NK-92 treated with Interleukin-12 subunit alpha and Interleukin-12 subunit beta, amount 100 ng/mL, for 24 hours (cell line): ENCODE measurements at regions not wholly inside any gene's neighbourhood (a gene's known extent, or its start where the extent isn't known, plus 50 kb on each side); places are given as distances from the start of the nearest gene placed in this dataset.
"Not testable (repeated sequence)": the region's sequence is repeated elsewhere in the genome, so short reads cannot be mapped to it uniquely, and the experiment has no call there.

Experiments
- DNase-seq: peaks from one replicate; lab custom pipeline; 2025; lab: John Stamatoyannopoulos, UW

DNA sequence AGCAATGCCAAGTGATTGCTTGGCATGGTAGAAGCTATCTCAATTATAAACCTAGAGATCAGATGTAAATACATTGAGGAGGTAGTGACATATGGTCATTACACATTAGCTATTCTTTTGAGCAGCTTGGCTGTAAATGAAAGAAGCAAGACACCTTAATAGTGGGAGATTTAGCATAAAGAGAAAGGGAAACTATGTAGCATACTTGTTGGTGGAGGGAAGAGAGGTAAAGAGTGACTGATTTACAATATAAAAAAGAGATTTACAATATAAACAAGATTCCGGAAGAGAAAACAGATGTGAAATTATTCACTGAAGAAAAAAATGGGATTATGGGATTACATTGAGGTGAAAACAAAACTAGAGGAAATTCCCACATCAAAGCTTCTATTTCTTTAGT lies 2009.6 kb downstream of the OLFM4 start:
- DNase-seq: no peak

DNA sequence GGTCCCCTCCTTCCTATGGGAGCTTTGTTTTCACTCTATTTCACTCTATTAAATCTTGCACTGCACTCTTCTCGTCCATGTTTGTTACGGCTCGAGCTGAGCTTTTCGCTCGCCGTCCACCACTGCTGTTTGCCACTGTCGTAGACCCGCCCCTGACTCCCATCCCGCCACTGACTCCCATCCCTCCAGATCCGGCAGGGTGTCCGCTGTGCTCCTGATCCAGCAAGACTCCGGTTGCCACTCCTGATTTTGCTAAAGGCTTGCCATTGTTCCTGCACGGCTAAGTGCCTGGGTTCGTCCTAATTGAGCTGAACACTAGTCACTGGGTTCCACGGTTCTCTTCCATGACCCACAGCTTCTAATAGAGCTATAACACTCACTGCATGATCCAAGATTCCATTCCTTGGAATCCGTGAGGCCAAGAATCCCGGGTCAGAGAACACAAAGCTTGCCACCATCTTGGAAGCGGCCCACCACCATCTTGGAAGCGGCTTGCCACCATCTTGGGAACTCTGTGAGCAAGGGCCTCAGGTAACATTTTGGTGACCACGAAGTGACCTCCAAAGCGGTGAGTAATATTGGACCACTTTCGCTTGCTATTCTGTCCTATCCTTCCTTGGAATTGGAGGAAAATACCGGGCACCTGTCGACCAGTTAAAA lies 2025.4 kb downstream of the OLFM4 start:
- DNase-seq: not testable (repeated sequence)

DNA sequence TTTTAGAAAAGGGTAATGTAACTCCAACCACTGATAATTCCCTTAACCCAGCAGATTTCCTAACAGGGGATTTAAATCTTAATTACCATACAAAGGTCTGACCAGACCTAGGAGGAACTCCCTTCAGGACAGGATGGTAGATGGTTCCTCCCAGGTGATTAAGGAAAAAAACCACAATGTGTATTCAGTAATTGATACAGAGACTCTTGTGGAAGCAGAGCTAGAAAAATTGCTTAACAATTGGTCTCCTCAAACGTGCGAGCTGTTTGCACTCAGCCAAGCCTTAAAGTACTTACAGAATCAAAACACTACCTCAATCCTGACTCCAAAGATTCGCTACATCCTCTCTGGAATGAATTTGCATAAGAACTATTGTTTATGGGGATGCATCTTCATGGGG lies 2027.1 kb downstream of the OLFM4 start:
- not testable (repeated sequence) for DNase-seq

DNA sequence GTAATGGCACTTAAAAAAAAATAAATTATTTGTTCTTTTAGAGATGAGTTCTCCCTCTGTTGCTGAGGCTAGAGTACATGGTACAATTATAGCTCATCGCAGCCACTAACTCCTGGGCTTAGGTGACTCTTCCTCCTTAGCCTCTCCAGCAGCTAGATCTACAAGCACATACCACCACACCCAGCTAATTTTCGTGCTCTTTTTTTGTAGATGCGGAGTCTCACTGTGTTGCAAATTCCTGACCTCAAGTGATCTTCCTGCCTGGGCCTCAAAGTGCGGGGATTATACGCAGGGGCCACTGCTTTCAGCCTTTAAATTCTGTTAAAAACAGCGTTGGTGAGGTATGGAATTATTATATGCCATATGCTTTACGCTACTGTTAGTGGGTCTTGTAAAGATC lies 2034.0 kb downstream of the OLFM4 start:
- no peak for DNase-seq

DNA sequence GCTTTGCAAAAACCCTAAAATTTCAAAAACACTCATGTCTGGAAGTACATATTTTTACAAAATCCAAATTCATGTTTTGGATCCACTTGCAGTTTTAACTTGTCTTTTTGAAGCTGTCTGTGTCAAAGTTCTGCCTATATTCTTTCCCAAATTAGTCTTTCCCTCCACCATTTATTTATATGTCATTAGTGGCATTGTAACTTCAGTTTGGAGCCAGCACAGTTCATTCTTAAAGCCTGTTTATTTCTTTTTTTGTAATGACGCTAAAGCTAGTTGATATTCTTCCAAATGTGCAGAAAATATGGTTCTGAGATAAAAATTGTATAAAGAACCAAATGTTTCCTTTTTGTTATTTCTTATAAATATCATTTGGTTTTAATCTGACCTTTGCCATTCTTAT lies 2039.3 kb downstream of the OLFM4 start:
- no peak for DNase-seq

DNA sequence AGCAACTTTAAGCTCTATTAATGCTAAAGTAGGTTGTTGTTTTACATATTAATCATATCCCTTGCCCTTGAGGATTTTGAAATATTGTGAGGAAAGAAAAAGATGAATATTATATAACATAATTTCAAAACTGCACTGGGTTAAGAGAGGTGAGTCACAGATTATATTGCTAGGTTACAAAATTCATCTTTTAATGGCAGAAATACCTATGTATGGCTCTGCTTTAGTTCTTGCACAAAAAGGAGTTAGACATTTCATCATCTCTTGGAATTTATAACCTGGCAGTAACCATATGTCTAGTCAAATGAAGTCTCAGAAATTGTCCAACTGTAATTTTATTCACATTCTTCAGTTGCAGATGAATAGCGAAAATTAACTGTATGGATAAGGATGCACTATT lies 2041.1 kb downstream of the OLFM4 start:
- DNase-seq: no peak

DNA sequence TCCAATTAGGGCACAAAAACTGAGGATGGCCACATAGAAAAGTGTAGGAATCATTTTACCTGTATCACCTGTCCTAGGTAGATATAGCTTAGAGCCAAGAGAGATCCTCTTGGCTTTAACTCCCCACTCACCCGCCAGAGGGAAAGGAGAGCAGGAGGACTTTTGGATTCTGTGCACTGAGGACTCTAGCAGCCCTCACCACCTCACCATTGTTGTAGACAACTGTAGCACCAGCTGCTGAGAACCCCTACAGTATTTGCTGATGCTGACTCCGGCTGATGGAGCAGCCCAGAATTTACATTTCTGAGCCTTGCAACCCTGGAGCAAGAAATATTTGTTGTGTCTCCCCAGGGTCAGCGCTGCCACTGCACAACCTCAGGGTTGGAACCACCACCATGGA lies 2044.4 kb downstream of the OLFM4 start:
- DNase-seq: no peak

DNA sequence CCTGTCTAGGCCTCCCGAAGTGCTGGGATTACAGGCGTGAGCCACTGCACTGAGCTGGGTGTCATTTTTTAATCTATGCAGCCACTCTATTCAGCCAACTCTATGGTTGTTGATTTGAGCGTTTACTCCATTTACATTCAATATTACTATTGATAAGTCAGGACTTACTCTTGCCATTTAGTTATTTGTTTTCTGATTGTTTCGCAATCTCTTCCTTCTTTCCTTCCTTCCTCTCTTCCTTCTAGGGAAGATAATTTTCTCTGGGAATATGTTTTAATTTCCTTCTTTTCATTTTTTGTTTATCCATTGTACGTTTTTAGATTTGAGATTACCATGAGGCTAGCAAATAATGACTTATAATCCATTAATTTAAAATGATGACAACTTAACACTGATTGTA lies 2056.0 kb downstream of the OLFM4 start:
- no peak for DNase-seq

DNA sequence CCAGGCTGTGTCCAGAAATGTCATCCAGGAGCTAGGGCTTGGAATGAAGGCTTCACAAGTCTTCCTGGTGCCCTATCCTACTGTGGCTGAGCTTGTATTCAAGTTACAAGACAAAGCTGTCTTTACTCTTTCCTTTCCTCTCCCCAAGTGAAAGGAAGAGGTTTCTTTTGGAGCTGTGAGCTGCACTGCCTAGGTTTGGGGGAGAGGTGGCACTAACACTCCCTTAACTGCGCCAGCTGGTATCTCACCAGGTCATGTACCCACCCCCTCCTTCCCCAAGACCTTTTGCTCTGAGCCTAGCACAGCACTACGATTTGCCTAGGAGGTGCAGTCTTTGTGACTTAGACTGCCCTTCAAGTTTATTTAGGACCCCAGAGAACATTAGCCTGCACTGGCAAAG lies 2053.6 kb upstream of the PRR20A start:
- no peak for DNase-seq

DNA sequence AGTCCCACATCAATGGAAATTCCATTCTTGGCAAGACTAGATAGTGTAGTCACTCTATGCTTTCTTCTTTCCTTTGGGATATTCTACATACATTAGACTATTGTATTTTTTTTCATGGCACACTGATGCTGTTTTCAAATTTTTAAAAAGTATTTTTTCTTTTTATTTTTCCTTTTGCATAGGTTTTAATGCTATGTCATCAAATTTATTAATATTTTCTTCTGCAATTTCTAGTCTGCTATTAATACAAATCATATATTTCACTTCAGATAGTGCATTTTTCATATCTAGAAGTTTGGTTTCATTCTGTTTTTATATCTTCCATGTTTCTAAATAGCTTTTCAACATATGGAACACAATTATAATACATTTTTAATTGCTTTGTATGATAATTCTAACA lies 2050.1 kb upstream of the PRR20A start:
- DNase-seq: no peak

DNA sequence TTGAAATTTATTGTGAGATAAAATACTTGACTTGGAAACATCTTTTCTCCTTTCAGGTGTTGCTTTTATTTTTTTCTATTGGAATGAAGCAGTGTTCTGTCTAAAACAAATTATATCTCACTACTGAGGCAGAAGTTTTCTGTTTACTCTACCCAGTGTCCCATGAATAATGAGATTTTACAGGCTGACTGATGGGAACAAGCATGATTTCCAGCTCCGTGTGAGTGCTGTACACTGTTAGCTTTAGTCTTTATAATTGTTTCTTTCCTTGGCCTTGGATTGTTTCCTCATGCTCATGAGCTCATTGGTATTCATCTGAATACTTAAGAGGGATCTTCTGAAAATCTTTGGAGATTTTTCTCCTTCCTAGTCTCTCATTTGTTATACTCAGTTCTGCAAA lies 2049.5 kb upstream of the PRR20A start:
- DNase-seq: no peak

DNA sequence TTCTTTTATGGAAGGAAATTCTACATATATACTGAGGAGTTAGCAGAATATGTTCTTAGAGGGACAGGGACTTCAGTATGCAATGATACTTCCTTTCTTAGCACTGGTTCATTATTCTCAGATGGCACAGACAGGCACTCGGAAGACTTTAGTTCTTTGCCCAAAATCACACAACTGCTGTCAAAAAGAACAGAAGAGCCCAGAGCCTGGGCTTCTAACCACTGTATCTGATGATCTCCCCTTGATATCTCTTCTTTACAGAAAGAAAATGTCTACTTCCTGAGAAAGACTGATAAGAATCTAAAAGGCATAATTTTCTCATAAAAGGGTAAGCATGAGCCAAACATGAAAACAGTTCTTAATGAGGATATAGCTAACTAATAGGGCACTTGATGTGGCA lies 2034.2 kb upstream of the PRR20A start:
- no peak for DNase-seq

DNA sequence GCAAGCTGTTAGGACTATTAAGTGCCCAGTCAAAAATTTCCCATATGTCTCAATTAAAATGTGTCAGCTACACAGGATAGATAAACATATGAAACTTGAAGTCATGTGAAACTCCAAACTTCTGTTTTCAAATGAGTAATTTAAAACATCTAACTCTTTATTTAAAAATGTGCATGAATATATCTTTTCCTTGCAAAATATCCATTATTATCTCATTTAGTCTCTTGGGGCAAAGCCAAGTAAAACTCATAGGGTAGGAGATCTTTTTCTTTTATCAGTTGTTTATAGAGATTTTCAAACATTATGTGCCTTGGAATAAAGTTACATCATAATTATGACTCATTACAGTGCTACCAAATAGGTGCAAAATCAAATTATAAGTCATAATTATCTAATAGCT lies 2020.1 kb upstream of the PRR20A start:
- DNase-seq: no peak

DNA sequence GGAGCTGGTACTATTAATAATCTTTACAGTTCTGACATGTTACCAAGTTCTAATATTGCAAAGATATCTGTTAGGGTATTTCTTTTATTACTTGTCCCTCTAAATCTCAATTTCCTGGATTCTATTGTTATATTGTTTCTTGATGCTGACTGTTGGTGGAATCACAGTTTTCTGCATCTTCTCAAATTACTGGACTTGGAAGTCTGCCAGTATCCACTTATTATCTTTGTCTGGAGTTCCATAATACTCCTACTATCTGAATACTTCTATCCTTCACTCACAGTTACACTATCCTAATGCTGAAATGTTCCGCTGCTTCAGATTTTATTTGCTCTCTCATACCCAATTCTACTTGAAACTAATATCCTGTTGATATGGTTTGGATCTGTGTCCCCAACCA lies 1985.7 kb upstream of the PRR20A start:
- no peak for DNase-seq

DNA sequence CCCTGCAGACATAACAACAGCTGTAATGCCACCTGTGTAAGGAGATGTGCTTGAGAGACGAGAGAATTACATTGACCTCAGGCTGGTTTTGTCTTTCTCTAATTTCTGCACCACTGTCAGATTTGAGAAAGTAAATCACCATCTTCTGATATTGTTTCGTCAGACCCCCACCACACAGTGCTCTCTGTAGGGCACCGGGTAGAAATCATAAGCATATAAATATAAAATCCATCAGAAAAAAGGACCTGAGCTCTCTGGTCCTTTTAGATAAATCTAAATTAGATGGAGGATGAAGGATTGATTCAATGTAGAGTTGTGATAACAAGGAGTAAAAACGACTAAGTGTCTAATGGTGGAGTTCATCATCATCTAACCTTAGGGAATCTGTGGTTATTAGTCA lies 1981.0 kb upstream of the PRR20A start:
- no peak for DNase-seq

DNA sequence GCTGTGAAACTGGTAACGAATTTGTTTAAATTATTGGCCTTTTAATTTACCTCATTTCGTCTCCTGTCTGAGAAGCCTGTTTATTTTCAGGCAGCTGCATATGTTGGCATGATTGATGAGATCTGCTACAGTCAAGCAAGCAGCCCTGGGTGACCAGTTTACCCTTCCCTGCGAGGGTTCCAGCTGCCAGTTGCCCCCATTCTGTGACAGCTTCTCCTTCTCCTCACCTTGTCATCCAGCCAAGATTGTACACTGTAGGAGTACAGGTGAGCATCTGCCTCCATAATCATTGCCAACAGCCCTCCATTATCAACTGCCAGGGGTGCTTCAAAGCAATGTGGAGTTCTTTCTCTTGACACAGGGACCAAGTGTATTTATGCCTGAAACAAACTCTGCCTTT lies 1979.9 kb upstream of the PRR20A start:
- no peak for DNase-seq

DNA sequence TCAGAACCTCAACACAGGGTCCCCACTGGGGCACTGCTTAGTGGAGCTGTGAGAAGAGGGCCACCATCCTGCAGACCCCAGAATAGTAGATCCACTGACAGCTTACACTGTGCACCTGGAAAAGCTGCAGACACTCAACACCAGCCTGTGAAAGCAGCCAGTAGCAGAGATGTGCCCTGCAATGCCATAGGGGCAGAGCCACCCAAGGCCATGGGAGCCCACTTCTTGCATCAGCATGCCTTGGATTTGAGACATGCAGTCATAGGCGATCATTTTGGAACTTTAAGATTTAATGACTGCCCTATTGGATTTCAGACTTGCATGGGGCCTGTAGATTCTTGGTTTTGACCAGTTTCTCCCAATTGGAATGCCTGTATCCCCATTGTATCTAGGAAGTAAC lies 1962.1 kb upstream of the PRR20A start:
- not testable (repeated sequence) for DNase-seq

DNA sequence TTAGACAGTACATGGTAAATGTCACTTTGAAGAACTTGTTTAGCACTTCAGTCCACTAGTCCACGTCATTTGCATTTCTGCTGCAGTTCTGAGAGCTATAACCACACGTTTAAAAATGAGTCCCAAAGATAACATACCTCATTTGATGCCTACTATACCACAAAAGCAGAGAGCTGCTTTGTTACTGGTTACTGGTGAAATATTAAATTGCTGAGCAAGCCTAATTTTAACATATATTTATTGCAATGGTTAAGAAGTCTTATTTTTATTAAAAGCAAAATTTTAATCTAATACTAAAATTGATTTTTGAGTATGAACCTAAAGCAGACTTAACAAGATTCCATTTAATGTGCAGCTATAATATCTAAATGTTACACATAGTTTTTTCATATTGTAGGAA lies 1949.7 kb upstream of the PRR20A start:
- DNase-seq: no peak

DNA sequence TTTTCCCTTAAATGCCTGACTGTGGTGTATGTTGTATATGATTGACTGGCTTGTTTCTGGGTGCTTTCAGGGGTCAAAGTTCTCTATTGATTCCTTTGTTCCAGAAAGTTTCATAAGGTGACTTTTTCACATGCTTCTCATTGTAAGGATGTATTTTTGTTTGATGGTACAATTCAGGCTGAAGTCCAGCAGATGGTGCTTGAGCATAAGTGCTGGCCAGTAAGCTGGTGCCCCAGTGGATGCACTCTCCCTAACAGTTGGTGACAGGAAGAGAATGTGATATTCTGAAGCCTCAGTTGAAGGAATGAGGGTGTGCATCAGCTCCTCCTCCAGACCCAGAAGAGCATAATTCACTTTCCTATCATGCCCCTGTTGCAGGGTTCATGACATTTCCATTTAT lies 1941.6 kb upstream of the PRR20A start:
- no peak for DNase-seq

DNA sequence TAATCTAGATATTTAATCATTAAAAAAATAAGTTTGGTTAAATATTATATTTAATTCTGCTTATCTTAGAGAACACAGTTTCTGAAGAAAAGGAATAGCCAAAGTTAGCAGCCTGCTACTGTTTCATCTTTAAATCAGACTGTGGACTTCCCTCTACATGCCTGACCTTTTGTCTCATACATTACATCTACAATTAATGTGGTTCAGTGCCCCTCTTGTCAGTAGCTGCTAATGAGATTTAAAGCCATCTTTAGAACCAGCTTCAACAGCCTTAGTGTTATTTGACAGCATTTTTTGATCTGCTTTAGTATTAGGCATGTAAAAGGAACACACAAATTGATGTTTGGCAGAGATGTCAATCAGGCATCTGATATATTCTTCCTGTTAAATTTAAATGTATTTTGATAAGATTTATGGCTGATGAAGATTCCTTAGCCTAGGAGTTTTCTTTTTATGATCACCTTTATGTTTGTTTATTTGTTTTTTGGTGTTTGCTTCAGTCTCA lies 1925.8 kb upstream of the PRR20A start:
- DNase-seq: no peak

DNA sequence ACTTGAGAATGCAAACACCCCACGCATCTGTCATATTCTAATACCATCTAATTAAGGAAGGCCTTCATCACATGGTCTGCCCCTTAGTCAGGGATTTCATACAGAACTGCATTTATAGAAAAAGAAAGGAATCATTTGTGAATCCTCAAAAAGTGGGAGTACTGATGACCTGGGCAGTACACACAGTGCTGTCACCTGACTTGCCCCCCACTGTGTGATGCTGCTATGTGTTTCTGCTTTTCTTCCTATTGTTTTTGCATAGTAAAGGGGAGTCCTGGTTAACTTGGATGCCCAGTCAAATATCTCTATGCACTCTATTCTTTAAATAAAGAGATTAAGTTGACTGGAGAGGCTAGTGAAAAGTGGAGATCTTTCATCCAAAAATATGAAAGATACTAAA lies 1921.2 kb upstream of the PRR20A start:
- no peak for DNase-seq

DNA sequence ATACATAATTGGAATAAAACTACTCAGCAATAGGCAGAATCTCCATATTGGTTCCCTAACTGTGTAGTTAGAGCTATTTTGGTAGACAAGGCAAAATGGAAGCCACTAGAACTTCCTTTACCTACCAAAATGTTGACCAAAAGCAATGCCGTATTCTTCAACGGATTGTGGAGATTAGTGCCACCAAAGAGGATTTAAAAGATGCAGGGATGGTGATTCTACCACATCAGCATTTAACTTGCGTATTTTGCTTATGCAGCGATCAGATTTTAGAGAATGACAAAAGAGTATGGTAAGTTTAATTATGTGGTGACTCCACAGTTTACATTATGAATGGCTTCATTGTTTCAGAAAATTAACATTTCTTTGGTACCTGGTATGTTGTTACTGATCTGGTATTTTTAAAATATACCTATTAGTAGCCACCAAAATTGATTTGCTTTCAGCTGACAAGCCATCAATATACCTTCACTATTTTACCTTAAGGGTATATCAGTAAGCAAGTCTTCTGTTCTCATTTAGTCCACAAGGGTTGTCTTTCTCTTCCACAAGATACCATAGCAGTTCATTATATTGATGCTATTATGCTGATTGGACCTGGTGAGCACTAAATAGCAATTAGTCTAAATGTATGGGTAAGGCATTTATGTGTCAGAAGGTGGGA lies 1910.7 kb upstream of the PRR20A start:
- DNase-seq: no peak

DNA sequence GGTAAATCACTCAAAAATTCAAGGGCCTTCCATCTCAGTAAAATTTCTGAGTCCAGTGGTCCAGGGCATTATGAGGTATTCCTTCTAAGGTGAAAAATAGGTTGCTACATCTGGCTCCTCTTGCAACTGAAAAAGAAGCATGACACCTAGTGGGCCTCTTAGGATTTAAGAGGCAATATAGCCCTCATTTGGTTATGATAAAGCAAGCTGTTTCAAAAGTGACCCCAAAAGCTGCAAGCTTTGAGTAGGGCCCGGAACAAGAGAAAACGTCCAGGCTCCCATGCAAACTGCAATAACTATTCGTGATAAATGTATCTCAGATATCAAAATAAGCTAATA lies 1910.2 kb upstream of the PRR20A start:
- DNase-seq: no peak

DNA sequence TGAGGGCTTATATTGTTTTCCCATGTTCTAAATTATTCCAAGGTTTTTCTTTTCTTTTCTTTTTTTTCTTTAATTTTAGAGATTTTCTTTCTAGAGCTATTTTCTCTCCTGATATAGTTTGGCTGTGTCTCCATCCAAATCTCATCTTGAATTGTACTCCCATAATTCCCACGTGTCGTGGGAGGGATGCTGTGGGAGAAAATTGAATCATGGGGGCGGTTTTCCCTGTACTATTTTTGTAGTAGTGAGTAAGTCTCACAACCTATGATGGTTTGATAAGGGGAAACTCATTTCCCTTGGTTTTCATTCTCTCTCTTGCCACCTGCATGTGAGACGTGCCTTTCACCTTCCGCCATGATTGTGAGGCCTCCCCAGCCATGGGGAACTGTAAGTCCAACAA lies 1906.4 kb upstream of the PRR20A start:
- DNase-seq: no peak
